HEK293 (cell line): ENCODE measurements at regions not wholly inside any gene's neighbourhood (a gene's known extent, or its start where the extent isn't known, plus 50 kb on each side); places are given as distances from the start of the nearest gene placed in this dataset.
"Not testable (repeated sequence)": the region's sequence is repeated elsewhere in the genome, so short reads cannot be mapped to it uniquely, and the experiment has no call there.

Experiments used
- CTCF ChIA-PET: fragments of 350-600 bp; formaldehyde crosslinking; extraction: SDS; loops from one replicate; lab custom pipeline; 2021; ENCODE audit warnings: antibody characterized with exemption; lab: Yijun Ruan, JAX
- POLR2A ChIA-PET: fragments of 300-600 bp; formaldehyde crosslinking; extraction: SDS; loops from one replicate; lab custom pipeline; 2020; ENCODE audit warnings: antibody characterized with exemption, inconsistent platforms; lab: Yijun Ruan, JAX
- H3K27ac ChIP-seq: fragments of 200-500 bp; sonication (Bioruptor generic); 2 replicates; pipeline ENCODE4 v1.5.1; 2014; ENCODE audit warnings: low read depth, low read length, control low read depth, inconsistent platforms; ENCODE audit errors: extremely low read depth
- H3K36me3 ChIP-seq, 2 experiments: fragments of 200-500 bp in 1 of 2; sonication (Bioruptor generic) in 1 of 2; 1 replicate in 1 of 2; 2 replicates in 1 of 2; pipeline ENCODE4 v1.5.1; 2014 to 2017; ENCODE audit warnings: inconsistent platforms in 2 of 2, low read length in 2 of 2; ENCODE audit not compliant: control insufficient read depth in 2 of 2, insufficient read depth in 1 of 2
- H3K4me1 ChIP-seq: fragments of 200-500 bp; sonication (Bioruptor generic); 2 replicates; pipeline ENCODE4 v1.5.1; 2014; ENCODE audit warnings: mild to moderate bottlenecking, low read length, inconsistent platforms; ENCODE audit not compliant: control insufficient read depth, insufficient read depth
- H3K4me3 ChIP-seq: 2 replicates; pipeline ENCODE4 v1.5.1; 2011; ENCODE audit warnings: low read depth, mild to moderate bottlenecking, control low read depth, low read length, moderate library complexity
- H3K9me3 ChIP-seq: fragments of 200-500 bp; sonication (Bioruptor generic); 2 replicates; pipeline ENCODE4 v1.5.1; 2014; ENCODE audit warnings: low read depth, low read length, inconsistent platforms; ENCODE audit not compliant: control insufficient read depth, insufficient read depth
- GFI1B ChIP-seq: fragments of 450-650 bp; formaldehyde crosslinking; IDR thresholded peaks from 2 replicates; pipeline ENCODE4 v1.5.1; 2016; ENCODE audit warnings: missing biosample characterization, missing genetic modification characterization
- KLF16 ChIP-seq: fragments of 450-650 bp; formaldehyde crosslinking; IDR thresholded peaks from 2 replicates; pipeline ENCODE4 v1.5.1; 2017; ENCODE audit warnings: missing biosample characterization, missing genetic modification characterization
- KLF7 ChIP-seq: fragments of 450-650 bp; formaldehyde crosslinking; IDR thresholded peaks from 2 replicates; pipeline ENCODE4 v1.5.1; 2016; ENCODE audit warnings: missing biosample characterization, missing genetic modification characterization, borderline replicate concordance
- ZBTB17 ChIP-seq: fragments of 450-650 bp; formaldehyde crosslinking; IDR thresholded peaks from 2 replicates; pipeline ENCODE4 v1.5.1; 2016; ENCODE audit warnings: missing biosample characterization, missing genetic modification characterization
- ZBTB21 ChIP-seq: fragments of 450-650 bp; formaldehyde crosslinking; IDR thresholded peaks from 2 replicates; pipeline ENCODE4 v1.5.1; 2017; ENCODE audit warnings: missing biosample characterization, missing genetic modification characterization
- ZEB2 ChIP-seq: fragments of 450-650 bp; formaldehyde crosslinking; IDR thresholded peaks from 2 replicates; pipeline ENCODE4 v1.5.1; 2016; ENCODE audit warnings: missing biosample characterization, missing genetic modification characterization
- ZIC2 ChIP-seq: fragments of 450-650 bp; formaldehyde crosslinking; IDR thresholded peaks from 2 replicates; pipeline ENCODE4 v1.5.1; 2016; ENCODE audit warnings: missing biosample characterization, missing genetic modification characterization
- ZNF157 ChIP-seq: fragments of 450-650 bp; formaldehyde crosslinking; IDR thresholded peaks from 2 replicates; pipeline ENCODE4 v1.5.1; 2016; ENCODE audit warnings: missing biosample characterization, missing genetic modification characterization
- ZNF175 ChIP-seq: fragments of 450-650 bp; formaldehyde crosslinking; IDR thresholded peaks from 2 replicates; pipeline ENCODE4 v1.5.1; 2016; ENCODE audit warnings: missing biosample characterization, missing genetic modification characterization
- ZNF2 ChIP-seq: fragments of 450-650 bp; formaldehyde crosslinking; IDR thresholded peaks from 2 replicates; pipeline ENCODE4 v1.5.1; 2016; ENCODE audit warnings: missing biosample characterization, missing genetic modification characterization
- ZNF280C ChIP-seq: fragments of 450-650 bp; formaldehyde crosslinking; IDR thresholded peaks from 2 replicates; pipeline ENCODE4 v1.5.1; 2016; ENCODE audit warnings: missing biosample characterization, missing genetic modification characterization
- ZNF292 ChIP-seq: fragments of 450-650 bp; formaldehyde crosslinking; IDR thresholded peaks from 2 replicates; pipeline ENCODE4 v1.5.1; 2016; ENCODE audit warnings: low read depth, missing biosample characterization, missing genetic modification characterization, borderline replicate concordance
- ZNF391 ChIP-seq: fragments of 450-650 bp; formaldehyde crosslinking; IDR thresholded peaks from 2 replicates; pipeline ENCODE4 v1.5.1; 2016; ENCODE audit warnings: low read depth, missing biosample characterization, missing genetic modification characterization, borderline replicate concordance
- ZNF561 ChIP-seq: fragments of 450-650 bp; IDR thresholded peaks from 2 replicates; pipeline ENCODE4 v1.5.1; 2018; ENCODE audit warnings: missing biosample characterization, missing genetic modification characterization, borderline replicate concordance
- ZNF600 ChIP-seq: fragments of 450-650 bp; formaldehyde crosslinking; IDR thresholded peaks from 2 replicates; pipeline ENCODE4 v1.5.1; 2016; ENCODE audit warnings: missing biosample characterization, missing genetic modification characterization
- ZNF629 ChIP-seq: fragments of 450-650 bp; formaldehyde crosslinking; IDR thresholded peaks from 2 replicates; pipeline ENCODE4 v1.5.1; 2017; ENCODE audit warnings: missing biosample characterization, missing genetic modification characterization
- ZNF664 ChIP-seq: fragments of 450-650 bp; formaldehyde crosslinking; IDR thresholded peaks from 2 replicates; pipeline ENCODE4 v1.5.1; 2016; ENCODE audit warnings: missing biosample characterization, missing genetic modification characterization
- ZNF707 ChIP-seq: fragments of 450-650 bp; formaldehyde crosslinking; IDR thresholded peaks from 2 replicates; pipeline ENCODE4 v1.5.1; 2016; ENCODE audit warnings: missing biosample characterization, missing genetic modification characterization
- TF ChIP-seq, protein P1 (sequence below): fragments of 450-650 bp; formaldehyde crosslinking; IDR thresholded peaks from 2 replicates; pipeline ENCODE4 v1.5.1; 2016; ENCODE audit warnings: missing biosample characterization, missing genetic modification characterization

GRCh38 chr5:174560861-174561260 is 163.5 kb upstream of the MSX2 start (continued):
- TF ChIP-seq ZBTB21 (tag by site-specific recombination) = no peak
- TF ChIP-seq ZNF157 (tag by site-specific recombination) = no peak
- TF ChIP-seq ZBTB17 (tag by site-specific recombination) = no peak
- TF ChIP-seq ZEB2 (tag by site-specific recombination) = no peak
- no peak for TF ChIP-seq ZNF664 (tag by site-specific recombination)
- no peak for TF ChIP-seq ZNF707 (tag by site-specific recombination)
- TF ChIP-seq, protein P1, sequence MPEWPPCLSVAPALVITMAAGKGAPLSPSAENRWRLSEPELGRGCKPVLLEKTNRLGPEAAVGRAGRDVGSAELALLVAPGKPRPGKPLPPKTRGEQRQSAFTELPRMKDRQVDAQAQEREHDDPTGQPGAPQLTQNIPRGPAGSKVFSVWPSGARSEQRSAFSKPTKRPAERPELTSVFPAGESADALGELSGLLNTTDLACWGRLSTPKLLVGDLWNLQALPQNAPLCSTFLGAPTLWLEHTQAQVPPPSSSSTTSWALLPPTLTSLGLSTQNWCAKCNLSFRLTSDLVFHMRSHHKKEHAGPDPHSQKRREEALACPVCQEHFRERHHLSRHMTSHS (tag by site-specific recombination) = no peak
- no peak for TF ChIP-seq KLF16 (tag by site-specific recombination)
- TF ChIP-seq ZNF2 (tag by site-specific recombination) = no peak
- no peak for TF ChIP-seq ZNF561 (tag by site-specific recombination)
- no peak for TF ChIP-seq ZNF280C (tag by site-specific recombination)

GRCh38 chr5:174563040-174563439 is 161.3 kb upstream of the MSX2 start:
- POLR2A ChIA-PET, H3K4me1 ChIP-seq, H3K36me3 ChIP-seq, CTCF ChIA-PET, H3K27ac ChIP-seq, H3K9me3 ChIP-seq, H3K4me3 ChIP-seq: not testable (repeated sequence)
- TF ChIP-seq GFI1B (tag by site-specific recombination) (peak; percentile 56), ZNF629 (tag by site-specific recombination) (peak; percentile 35; the same call in 1 of the 2 replicates)

GRCh38 chr5:174563899-174564298 is 160.5 kb upstream of the MSX2 start:
- H3K36me3 ChIP-seq = no peaks in the 10 kb centered on the region
- H3K4me1 ChIP-seq = peaks cover 3% of the 10 kb centered on the region; the same call in 1 of the 2 replicates
- H3K27ac ChIP-seq = no peak overlapping the region
- TF ChIP-seq ZNF600 (tag by site-specific recombination) = no peak
- TF ChIP-seq KLF7 (tag by site-specific recombination) = no peak
- TF ChIP-seq ZIC2 (tag by site-specific recombination) = no peak
- no peak for TF ChIP-seq ZNF175 (tag by site-specific recombination)
- TF ChIP-seq ZNF292 (tag by site-specific recombination) = no peak
- no peak for TF ChIP-seq KLF16 (tag by site-specific recombination)
- no peak for TF ChIP-seq ZNF391 (tag by site-specific recombination)
- POLR2A ChIA-PET = no interaction called here
- no peaks in the 10 kb centered on the region for H3K9me3 ChIP-seq
- CTCF ChIA-PET = interaction anchor here (0.6 kb wide), 1 partner anchor 20 kb away, joined by 4 read pairs; no protein-coding TSS in a partner anchor
- H3K4me3 ChIP-seq = no peak overlapping the region
